Activated naive CD8-positive, alpha-beta T cell (primary cell): ENCODE measurements at regions not wholly inside any gene's neighbourhood (a gene's known extent, or its start where the extent isn't known, plus 50 kb on each side); places are given as distances from the start of the nearest gene placed in this dataset.
A peak's percentile ranks its signal among the peaks of the same experiment; 100 is the strongest.

ENCODE experiments used
- H3K27ac Mint-ChIP-seq: one replicate; pipeline ENCODE4 v1.8.0; 2021; ENCODE audit warnings: mixed read lengths
- H3K27me3 Mint-ChIP-seq: one replicate; pipeline ENCODE4 v1.8.0; 2021; ENCODE audit warnings: mixed read lengths
- H3K36me3 Mint-ChIP-seq: one replicate; pipeline ENCODE4 v1.8.0; 2021; ENCODE audit warnings: mixed read lengths
- H3K4me1 Mint-ChIP-seq: one replicate; pipeline ENCODE4 v1.8.0; 2021; ENCODE audit warnings: low read depth, mixed read lengths
- H3K4me3 Mint-ChIP-seq: one replicate; pipeline ENCODE4 v1.8.0; 2021; ENCODE audit warnings: mild to moderate bottlenecking, mixed read lengths
- H3K9me3 Mint-ChIP-seq: one replicate; pipeline ENCODE4 v1.8.0; 2021; ENCODE audit warnings: low read depth, mixed read lengths

- Mint-ChIP-seq H3K4me3 (peak overlapping the region; percentile 30), H3K27ac (peak overlapping the region; percentile 97), H3K27me3 (no peaks in the 10 kb centered on the region), H3K36me3 (peaks cover 25% of the 10 kb centered on the region), H3K4me1 (peaks cover 81% of the 10 kb centered on the region), H3K9me3 (no peaks in the 10 kb centered on the region)
These were observed 160.3 kb upstream of the KLF14 start for GRCh38 chr7:130894146-130894908.

GRCh38 chr7:130894909-130895750 lies 161.1 kb upstream of the KLF14 start:
- H3K9me3 Mint-ChIP-seq: no peaks in the 10 kb centered on the region

GRCh38 chr7:130896051-130896881 lies 162.3 kb upstream of the KLF14 start:
- Mint-ChIP-seq H3K36me3 (peaks cover 21% of the 10 kb centered on the region), H3K9me3 (no peaks in the 10 kb centered on the region), H3K27me3 (no peaks in the 10 kb centered on the region), H3K27ac (peak overlapping the region; percentile 97), H3K4me3 (peak overlapping the region; percentile 76), H3K4me1 (peaks cover 86% of the 10 kb centered on the region)

More at GRCh38 chr7:130894909-130895750, 161.1 kb upstream of the KLF14 start:
- Mint-ChIP-seq H3K27me3 (no peaks in the 10 kb centered on the region), H3K4me1 (peaks cover 88% of the 10 kb centered on the region), H3K36me3 (peaks cover 27% of the 10 kb centered on the region), H3K4me3 (peak overlapping the region; percentile 76), H3K27ac (peak overlapping the region; percentile 97)

GRCh38 chr7:130896898-130897514 lies 163.0 kb upstream of the KLF14 start:
- H3K4me3 Mint-ChIP-seq: peak overlapping the region; percentile 76
- peaks cover 21% of the 10 kb centered on the region for H3K36me3 Mint-ChIP-seq
- H3K27ac Mint-ChIP-seq: peak overlapping the region; percentile 97
- H3K4me1 Mint-ChIP-seq: peaks cover 87% of the 10 kb centered on the region
- no peaks in the 10 kb centered on the region for H3K27me3 Mint-ChIP-seq
- H3K9me3 Mint-ChIP-seq: no peaks in the 10 kb centered on the region

GRCh38 chr7:130897515-130898419 lies 163.8 kb upstream of the KLF14 start:
- H3K4me3 Mint-ChIP-seq: peak overlapping the region; percentile 59

GRCh38 chr7:130899071-130899560 lies 165.1 kb upstream of the KLF14 start:
- H3K27me3 Mint-ChIP-seq: no peaks in the 10 kb centered on the region
- peak overlapping the region; percentile 33 for H3K4me3 Mint-ChIP-seq
- H3K36me3 Mint-ChIP-seq: peaks cover 31% of the 10 kb centered on the region
- H3K9me3 Mint-ChIP-seq: no peaks in the 10 kb centered on the region
- peaks cover 92% of the 10 kb centered on the region for H3K4me1 Mint-ChIP-seq
- peak overlapping the region; percentile 78 for H3K27ac Mint-ChIP-seq

More at GRCh38 chr7:130897515-130898419, 163.8 kb upstream of the KLF14 start:
- Mint-ChIP-seq H3K27ac (peak overlapping the region; percentile 97), H3K36me3 (peaks cover 24% of the 10 kb centered on the region), H3K9me3 (no peaks in the 10 kb centered on the region), H3K27me3 (no peaks in the 10 kb centered on the region), H3K4me1 (peaks cover 90% of the 10 kb centered on the region)

- no peaks in the 10 kb centered on the region for H3K27me3 Mint-ChIP-seq
- H3K36me3 Mint-ChIP-seq: peaks cover 35% of the 10 kb centered on the region
- H3K27ac Mint-ChIP-seq: peak overlapping the region; percentile 78
- H3K4me3 Mint-ChIP-seq: peak overlapping the region; percentile 53
- no peaks in the 10 kb centered on the region for H3K9me3 Mint-ChIP-seq
- H3K4me1 Mint-ChIP-seq: peaks cover 91% of the 10 kb centered on the region
These were observed 165.8 kb upstream of the KLF14 start for GRCh38 chr7:130899638-130900401.

GRCh38 chr7:130900471-130901076 lies 166.6 kb upstream of the KLF14 start:
- no peaks in the 10 kb centered on the region for H3K9me3 Mint-ChIP-seq
- peaks cover 91% of the 10 kb centered on the region for H3K4me1 Mint-ChIP-seq
- H3K4me3 Mint-ChIP-seq: no peak overlapping the region
- H3K27ac Mint-ChIP-seq: peak overlapping the region; percentile 78
- no peaks in the 10 kb centered on the region for H3K27me3 Mint-ChIP-seq
- H3K36me3 Mint-ChIP-seq: peaks cover 31% of the 10 kb centered on the region

- peak overlapping the region; percentile 78 for H3K27ac Mint-ChIP-seq
- peaks cover 91% of the 10 kb centered on the region for H3K4me1 Mint-ChIP-seq
- H3K27me3 Mint-ChIP-seq: no peaks in the 10 kb centered on the region
- no peaks in the 10 kb centered on the region for H3K9me3 Mint-ChIP-seq
- H3K36me3 Mint-ChIP-seq: peaks cover 27% of the 10 kb centered on the region
- peak overlapping the region; percentile 27 for H3K4me3 Mint-ChIP-seq
These were observed 167.3 kb upstream of the KLF14 start for GRCh38 chr7:130901209-130901783.

GRCh38 chr7:130902755-130903357 lies 168.8 kb upstream of the KLF14 start:
- Mint-ChIP-seq H3K27ac (peak overlapping the region; percentile 86), H3K27me3 (no peaks in the 10 kb centered on the region), H3K9me3 (no peaks in the 10 kb centered on the region), H3K4me3 (no peak overlapping the region), H3K36me3 (peaks cover 24% of the 10 kb centered on the region), H3K4me1 (peaks cover 88% of the 10 kb centered on the region)

- Mint-ChIP-seq H3K9me3 (no peaks in the 10 kb centered on the region), H3K27me3 (no peaks in the 10 kb centered on the region), H3K36me3 (peaks cover 21% of the 10 kb centered on the region), H3K4me1 (peaks cover 81% of the 10 kb centered on the region), H3K27ac (peak overlapping the region; percentile 86), H3K4me3 (peak overlapping the region; percentile 46)
These were observed 169.5 kb upstream of the KLF14 start for GRCh38 chr7:130903358-130903974.
